WTC11 (cell line): ENCODE measurements at regions not wholly inside any gene's neighbourhood (a gene's known extent, or its start where the extent isn't known, plus 50 kb on each side); places are given as distances from the start of the nearest gene placed in this dataset.
A peak's percentile ranks its signal among the peaks of the same experiment; 100 is the strongest.

Experiments used
- ATAC-seq: fragments of 200-7000 bp; cut with Tn5 transposase; 2 replicates; pipeline ENCODE4 v1.10.0; 2021; ENCODE audit warnings: mild to moderate bottlenecking, moderate library complexity
- CTCF ChIA-PET: fragments of 300-600 bp; sonication (Branson Sonifier 250); formaldehyde crosslinking; loops from one replicate; lab custom pipeline; 2021; ENCODE audit warnings: antibody characterized with exemption; lab: Charles Lee
- POLR2A ChIA-PET: fragments of 350-600 bp; sonication (Branson Sonifier 250); formaldehyde crosslinking; loops from one replicate; lab custom pipeline; 2021; ENCODE audit warnings: antibody characterized with exemption; lab: Charles Lee
- DNase-seq: peaks from one replicate; pipeline ENCODE4 v3.0.0; 2021; ENCODE audit warnings: low spot score
- H3K27ac Mint-ChIP-seq: 2 replicates; pipeline ENCODE4 v1.8.0; 2021; ENCODE audit warnings: mixed read lengths
- H3K27me3 Mint-ChIP-seq: 2 replicates; pipeline ENCODE4 v1.8.0; 2021; ENCODE audit warnings: low read depth, mild to moderate bottlenecking, moderate library complexity, mixed read lengths
- H3K36me3 Mint-ChIP-seq: 2 replicates; pipeline ENCODE4 v1.8.0; 2021; ENCODE audit warnings: mixed read lengths
- H3K4me1 Mint-ChIP-seq: 2 replicates; pipeline ENCODE4 v1.8.0; 2022; ENCODE audit warnings: mixed read lengths
- H3K4me3 Mint-ChIP-seq: 2 replicates; pipeline ENCODE4 v1.8.0; 2021; ENCODE audit warnings: mild to moderate bottlenecking, moderate library complexity, mixed read lengths
- H3K9me3 Mint-ChIP-seq: 2 replicates; pipeline ENCODE4 v1.8.0; 2021; ENCODE audit warnings: mixed read lengths
- FOXP1 ChIP-seq: sonication (generic); formaldehyde crosslinking; IDR thresholded peaks from 2 replicates; pipeline ENCODE4 v1.8.0; 2022; ENCODE audit warnings: missing genetic modification reagents, mild to moderate bottlenecking, moderate library complexity, borderline replicate concordance
- GABPB1 ChIP-seq: sonication (generic); formaldehyde crosslinking; IDR thresholded peaks from 2 replicates; pipeline ENCODE4 v1.8.1; 2023; ENCODE audit warnings: mild to moderate bottlenecking, missing genetic modification reagents
- GRHL2 ChIP-seq: fragments of 250-450 bp; sonication (Bioruptor Pico); IDR thresholded peaks from 2 replicates; pipeline ENCODE4 v1.8.0; 2022; ENCODE audit warnings: mild to moderate bottlenecking, moderate library complexity; ENCODE audit not compliant: insufficient replicate concordance, severe bottlenecking
- GTF2I ChIP-seq: fragments of 250-450 bp; sonication (Bioruptor Pico); conservative IDR thresholded peaks from 2 replicates; pipeline ENCODE4 v1.4.0; 2021; ENCODE audit warnings: mild to moderate bottlenecking
- TP53 ChIP-seq: sonication (generic); formaldehyde crosslinking; IDR thresholded peaks from 2 replicates; pipeline ENCODE4 v1.8.1; 2023; ENCODE audit warnings: mild to moderate bottlenecking, missing genetic modification reagents
- ZNF121 ChIP-seq: sonication (generic); formaldehyde crosslinking; IDR thresholded peaks from 2 replicates; pipeline ENCODE4 v1.8.0; 2023; ENCODE audit warnings: missing genetic modification reagents
- ZNF232 ChIP-seq: sonication (generic); formaldehyde crosslinking; IDR thresholded peaks from 2 replicates; pipeline ENCODE4 v1.8.0; 2022; ENCODE audit warnings: mild to moderate bottlenecking, missing genetic modification reagents
- TF ChIP-seq, protein P1 (sequence below): sonication (generic); formaldehyde crosslinking; conservative IDR thresholded peaks from 2 replicates; pipeline ENCODE4 v1.8.1; 2023; ENCODE audit warnings: mild to moderate bottlenecking, low read depth, missing genetic modification reagents, moderate library complexity
- TF ChIP-seq, protein P2 (sequence below): sonication (generic); formaldehyde crosslinking; IDR thresholded peaks from 2 replicates; pipeline ENCODE4 v1.8.0; 2023; ENCODE audit warnings: missing genetic modification reagents, mild to moderate bottlenecking, borderline replicate concordance
- TF ChIP-seq, protein P3 (sequence below): sonication (generic); formaldehyde crosslinking; IDR thresholded peaks from 2 replicates; pipeline ENCODE4 v1.8.0; 2022; ENCODE audit warnings: mild to moderate bottlenecking, missing genetic modification reagents
- TF ChIP-seq, protein P4 (sequence below): sonication (generic); formaldehyde crosslinking; IDR thresholded peaks from 2 replicates; pipeline ENCODE4 v1.8.1; 2023; ENCODE audit warnings: mild to moderate bottlenecking, missing genetic modification reagents
- TF ChIP-seq, protein P5 (sequence below): sonication (generic); formaldehyde crosslinking; IDR thresholded peaks from 2 replicates; pipeline ENCODE4 v1.8.0; 2022; ENCODE audit warnings: mild to moderate bottlenecking, missing genetic modification reagents
- TF ChIP-seq, protein P6 (sequence below): fragments of 250-450 bp; sonication (Bioruptor Pico); IDR thresholded peaks from 2 replicates; pipeline ENCODE4 v2.1.2; 2022; ENCODE audit warnings: mild to moderate bottlenecking, moderate library complexity
- TF ChIP-seq, protein P7 (sequence below): fragments of 200-600 bp; IDR thresholded peaks from 2 replicates; pipeline ENCODE4 v1.8.0; 2022; ENCODE audit warnings: antibody characterized with exemption

DNA sequence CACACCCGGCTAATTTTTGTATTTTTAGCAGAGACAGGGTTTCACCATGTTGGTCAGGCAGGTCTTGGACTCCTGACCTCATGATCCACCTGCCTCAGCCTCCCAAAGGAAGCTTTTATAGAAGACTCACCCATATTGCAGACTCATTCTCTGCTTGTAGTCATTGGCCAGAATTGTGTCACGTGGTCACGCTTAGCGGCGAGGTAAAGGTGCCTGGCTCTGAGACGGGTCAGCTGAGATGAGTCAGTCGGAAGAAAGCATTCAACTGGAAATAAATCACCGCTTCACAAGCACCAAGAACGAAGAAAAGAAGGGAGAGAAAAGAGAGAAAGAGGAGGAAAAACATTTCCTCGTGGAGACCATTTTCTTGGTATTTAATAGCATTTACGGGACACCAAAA lies 218.8 kb upstream of the NOCT start (continued):
- TF ChIP-seq, protein P1, sequence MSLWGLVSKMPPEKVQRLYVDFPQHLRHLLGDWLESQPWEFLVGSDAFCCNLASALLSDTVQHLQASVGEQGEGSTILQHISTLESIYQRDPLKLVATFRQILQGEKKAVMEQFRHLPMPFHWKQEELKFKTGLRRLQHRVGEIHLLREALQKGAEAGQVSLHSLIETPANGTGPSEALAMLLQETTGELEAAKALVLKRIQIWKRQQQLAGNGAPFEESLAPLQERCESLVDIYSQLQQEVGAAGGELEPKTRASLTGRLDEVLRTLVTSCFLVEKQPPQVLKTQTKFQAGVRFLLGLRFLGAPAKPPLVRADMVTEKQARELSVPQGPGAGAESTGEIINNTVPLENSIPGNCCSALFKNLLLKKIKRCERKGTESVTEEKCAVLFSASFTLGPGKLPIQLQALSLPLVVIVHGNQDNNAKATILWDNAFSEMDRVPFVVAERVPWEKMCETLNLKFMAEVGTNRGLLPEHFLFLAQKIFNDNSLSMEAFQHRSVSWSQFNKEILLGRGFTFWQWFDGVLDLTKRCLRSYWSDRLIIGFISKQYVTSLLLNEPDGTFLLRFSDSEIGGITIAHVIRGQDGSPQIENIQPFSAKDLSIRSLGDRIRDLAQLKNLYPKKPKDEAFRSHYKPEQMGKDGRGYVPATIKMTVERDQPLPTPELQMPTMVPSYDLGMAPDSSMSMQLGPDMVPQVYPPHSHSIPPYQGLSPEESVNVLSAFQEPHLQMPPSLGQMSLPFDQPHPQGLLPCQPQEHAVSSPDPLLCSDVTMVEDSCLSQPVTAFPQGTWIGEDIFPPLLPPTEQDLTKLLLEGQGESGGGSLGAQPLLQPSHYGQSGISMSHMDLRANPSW: no peak
- no peak for TF ChIP-seq TP53 (CRISPR knock-in tag)

DNA sequence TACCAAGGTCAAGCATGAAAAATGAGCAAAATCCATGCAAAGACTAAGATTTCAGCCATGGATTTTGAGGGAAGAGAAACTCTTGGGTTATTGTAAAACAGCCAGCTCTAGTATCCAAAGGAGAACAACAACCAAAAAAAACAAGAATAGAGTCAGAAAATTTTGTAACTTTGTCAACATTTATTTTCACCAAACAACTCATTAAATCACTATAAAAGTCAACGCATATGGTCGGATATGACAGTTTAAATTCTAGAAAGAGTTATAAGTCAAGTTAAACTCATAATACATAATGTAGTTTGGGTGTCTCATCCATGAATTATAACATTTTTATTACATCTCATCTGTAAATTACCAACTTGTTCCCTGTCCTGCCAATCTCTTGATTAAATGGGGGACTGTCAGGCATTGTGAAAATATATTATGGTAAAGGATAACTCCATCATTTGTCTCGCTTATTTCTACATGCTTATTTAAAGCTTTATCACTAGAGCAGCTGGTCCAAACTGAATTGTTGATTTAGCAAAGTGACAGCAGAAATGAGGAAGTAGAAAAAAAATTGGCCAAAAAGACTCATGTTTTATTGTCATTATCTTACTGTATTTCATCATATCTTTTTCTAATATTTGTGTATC lies 224.8 kb upstream of the NOCT start:
- no peaks in the 10 kb centered on the region for H3K27me3 Mint-ChIP-seq
- ChIA-PET POLR2A (no interaction called here), CTCF (interaction anchor here (1.8 kb wide), 1 partner anchor 80 kb away, joined by 6 read pairs; no protein-coding TSS in a partner anchor)
- ATAC-seq: no peak
- DNase-seq: no peak
- TF ChIP-seq, protein P2, sequence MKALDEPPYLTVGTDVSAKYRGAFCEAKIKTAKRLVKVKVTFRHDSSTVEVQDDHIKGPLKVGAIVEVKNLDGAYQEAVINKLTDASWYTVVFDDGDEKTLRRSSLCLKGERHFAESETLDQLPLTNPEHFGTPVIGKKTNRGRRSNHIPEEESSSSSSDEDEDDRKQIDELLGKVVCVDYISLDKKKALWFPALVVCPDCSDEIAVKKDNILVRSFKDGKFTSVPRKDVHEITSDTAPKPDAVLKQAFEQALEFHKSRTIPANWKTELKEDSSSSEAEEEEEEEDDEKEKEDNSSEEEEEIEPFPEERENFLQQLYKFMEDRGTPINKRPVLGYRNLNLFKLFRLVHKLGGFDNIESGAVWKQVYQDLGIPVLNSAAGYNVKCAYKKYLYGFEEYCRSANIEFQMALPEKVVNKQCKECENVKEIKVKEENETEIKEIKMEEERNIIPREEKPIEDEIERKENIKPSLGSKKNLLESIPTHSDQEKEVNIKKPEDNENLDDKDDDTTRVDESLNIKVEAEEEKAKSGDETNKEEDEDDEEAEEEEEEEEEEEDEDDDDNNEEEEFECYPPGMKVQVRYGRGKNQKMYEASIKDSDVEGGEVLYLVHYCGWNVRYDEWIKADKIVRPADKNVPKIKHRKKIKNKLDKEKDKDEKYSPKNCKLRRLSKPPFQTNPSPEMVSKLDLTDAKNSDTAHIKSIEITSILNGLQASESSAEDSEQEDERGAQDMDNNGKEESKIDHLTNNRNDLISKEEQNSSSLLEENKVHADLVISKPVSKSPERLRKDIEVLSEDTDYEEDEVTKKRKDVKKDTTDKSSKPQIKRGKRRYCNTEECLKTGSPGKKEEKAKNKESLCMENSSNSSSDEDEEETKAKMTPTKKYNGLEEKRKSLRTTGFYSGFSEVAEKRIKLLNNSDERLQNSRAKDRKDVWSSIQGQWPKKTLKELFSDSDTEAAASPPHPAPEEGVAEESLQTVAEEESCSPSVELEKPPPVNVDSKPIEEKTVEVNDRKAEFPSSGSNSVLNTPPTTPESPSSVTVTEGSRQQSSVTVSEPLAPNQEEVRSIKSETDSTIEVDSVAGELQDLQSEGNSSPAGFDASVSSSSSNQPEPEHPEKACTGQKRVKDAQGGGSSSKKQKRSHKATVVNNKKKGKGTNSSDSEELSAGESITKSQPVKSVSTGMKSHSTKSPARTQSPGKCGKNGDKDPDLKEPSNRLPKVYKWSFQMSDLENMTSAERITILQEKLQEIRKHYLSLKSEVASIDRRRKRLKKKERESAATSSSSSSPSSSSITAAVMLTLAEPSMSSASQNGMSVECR (CRISPR knock-in tag): no peak
- TF ChIP-seq, protein P3, sequence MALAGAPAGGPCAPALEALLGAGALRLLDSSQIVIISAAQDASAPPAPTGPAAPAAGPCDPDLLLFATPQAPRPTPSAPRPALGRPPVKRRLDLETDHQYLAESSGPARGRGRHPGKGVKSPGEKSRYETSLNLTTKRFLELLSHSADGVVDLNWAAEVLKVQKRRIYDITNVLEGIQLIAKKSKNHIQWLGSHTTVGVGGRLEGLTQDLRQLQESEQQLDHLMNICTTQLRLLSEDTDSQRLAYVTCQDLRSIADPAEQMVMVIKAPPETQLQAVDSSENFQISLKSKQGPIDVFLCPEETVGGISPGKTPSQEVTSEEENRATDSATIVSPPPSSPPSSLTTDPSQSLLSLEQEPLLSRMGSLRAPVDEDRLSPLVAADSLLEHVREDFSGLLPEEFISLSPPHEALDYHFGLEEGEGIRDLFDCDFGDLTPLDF: no peak
- TF ChIP-seq FOXP1 (CRISPR knock-in tag): no peak
- TF ChIP-seq, protein P4, sequence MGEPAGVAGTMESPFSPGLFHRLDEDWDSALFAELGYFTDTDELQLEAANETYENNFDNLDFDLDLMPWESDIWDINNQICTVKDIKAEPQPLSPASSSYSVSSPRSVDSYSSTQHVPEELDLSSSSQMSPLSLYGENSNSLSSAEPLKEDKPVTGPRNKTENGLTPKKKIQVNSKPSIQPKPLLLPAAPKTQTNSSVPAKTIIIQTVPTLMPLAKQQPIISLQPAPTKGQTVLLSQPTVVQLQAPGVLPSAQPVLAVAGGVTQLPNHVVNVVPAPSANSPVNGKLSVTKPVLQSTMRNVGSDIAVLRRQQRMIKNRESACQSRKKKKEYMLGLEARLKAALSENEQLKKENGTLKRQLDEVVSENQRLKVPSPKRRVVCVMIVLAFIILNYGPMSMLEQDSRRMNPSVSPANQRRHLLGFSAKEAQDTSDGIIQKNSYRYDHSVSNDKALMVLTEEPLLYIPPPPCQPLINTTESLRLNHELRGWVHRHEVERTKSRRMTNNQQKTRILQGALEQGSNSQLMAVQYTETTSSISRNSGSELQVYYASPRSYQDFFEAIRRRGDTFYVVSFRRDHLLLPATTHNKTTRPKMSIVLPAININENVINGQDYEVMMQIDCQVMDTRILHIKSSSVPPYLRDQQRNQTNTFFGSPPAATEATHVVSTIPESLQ (CRISPR knock-in tag): no peak
- H3K4me3 Mint-ChIP-seq: no peak overlapping the region
- no peak overlapping the region for H3K27ac Mint-ChIP-seq
- H3K9me3 Mint-ChIP-seq: peaks cover 3% of the 10 kb centered on the region; the same call in 1 of the 2 replicates
- peaks cover 11% of the 10 kb centered on the region for H3K4me1 Mint-ChIP-seq
- no peaks in the 10 kb centered on the region for H3K36me3 Mint-ChIP-seq

DNA sequence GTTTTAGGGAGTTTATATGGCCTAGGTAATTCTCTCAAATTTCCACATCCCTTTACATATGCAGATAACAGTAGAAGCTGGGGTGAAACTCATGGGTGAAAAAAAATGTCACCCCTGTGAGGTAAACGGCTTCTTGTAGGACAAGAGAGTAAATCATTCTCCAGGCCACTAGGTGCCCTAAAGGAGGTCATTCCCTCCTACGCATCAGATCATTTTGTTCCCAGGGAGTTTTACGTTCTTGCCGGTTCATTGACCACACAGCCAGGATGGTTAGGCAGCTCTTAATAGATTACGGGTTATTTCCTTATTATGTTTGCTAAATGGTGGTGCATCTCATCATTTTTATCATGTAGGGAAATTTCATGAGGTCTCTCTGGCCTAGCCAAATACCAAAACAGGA lies 225.8 kb upstream of the NOCT start:
- no peak for DNase-seq
- Mint-ChIP-seq H3K9me3 (peaks cover 3% of the 10 kb centered on the region; the same call in 1 of the 2 replicates), H3K4me1 (peaks cover 11% of the 10 kb centered on the region), H3K4me3 (no peak overlapping the region), H3K27ac (no peak overlapping the region), H3K27me3 (no peaks in the 10 kb centered on the region), H3K36me3 (no peaks in the 10 kb centered on the region)
- CTCF ChIA-PET: interaction anchor here (1.8 kb wide), 1 partner anchor 81 kb away, joined by 6 read pairs; no protein-coding TSS in a partner anchor
- POLR2A ChIA-PET: no interaction called here
- ATAC-seq: peak; percentile 52; the same call in 1 of the 2 replicates
- no peak for TF ChIP-seq ZNF121 (CRISPR knock-in tag)
- TF ChIP-seq, protein P4 (CRISPR knock-in tag): no peak
- TF ChIP-seq, protein P5, sequence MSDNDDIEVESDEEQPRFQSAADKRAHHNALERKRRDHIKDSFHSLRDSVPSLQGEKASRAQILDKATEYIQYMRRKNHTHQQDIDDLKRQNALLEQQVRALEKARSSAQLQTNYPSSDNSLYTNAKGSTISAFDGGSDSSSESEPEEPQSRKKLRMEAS (CRISPR knock-in tag): no peak
- TF ChIP-seq, protein P6, sequence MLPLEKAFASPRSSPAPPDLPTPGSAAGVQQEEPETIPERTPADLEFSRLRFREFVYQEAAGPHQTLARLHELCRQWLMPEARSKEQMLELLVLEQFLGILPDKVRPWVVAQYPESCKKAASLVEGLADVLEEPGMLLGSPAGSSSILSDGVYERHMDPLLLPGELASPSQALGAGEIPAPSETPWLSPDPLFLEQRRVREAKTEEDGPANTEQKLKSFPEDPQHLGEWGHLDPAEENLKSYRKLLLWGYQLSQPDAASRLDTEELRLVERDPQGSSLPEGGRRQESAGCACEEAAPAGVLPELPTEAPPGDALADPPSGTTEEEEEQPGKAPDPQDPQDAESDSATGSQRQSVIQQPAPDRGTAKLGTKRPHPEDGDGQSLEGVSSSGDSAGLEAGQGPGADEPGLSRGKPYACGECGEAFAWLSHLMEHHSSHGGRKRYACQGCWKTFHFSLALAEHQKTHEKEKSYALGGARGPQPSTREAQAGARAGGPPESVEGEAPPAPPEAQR: no peak
- no peak for TF ChIP-seq GABPB1 (CRISPR knock-in tag)
- no peak for TF ChIP-seq ZNF232
- TF ChIP-seq GRHL2 (CRISPR knock-in tag): no peak
- no peak for TF ChIP-seq GTF2I (CRISPR knock-in tag)
- TF ChIP-seq, protein P7, sequence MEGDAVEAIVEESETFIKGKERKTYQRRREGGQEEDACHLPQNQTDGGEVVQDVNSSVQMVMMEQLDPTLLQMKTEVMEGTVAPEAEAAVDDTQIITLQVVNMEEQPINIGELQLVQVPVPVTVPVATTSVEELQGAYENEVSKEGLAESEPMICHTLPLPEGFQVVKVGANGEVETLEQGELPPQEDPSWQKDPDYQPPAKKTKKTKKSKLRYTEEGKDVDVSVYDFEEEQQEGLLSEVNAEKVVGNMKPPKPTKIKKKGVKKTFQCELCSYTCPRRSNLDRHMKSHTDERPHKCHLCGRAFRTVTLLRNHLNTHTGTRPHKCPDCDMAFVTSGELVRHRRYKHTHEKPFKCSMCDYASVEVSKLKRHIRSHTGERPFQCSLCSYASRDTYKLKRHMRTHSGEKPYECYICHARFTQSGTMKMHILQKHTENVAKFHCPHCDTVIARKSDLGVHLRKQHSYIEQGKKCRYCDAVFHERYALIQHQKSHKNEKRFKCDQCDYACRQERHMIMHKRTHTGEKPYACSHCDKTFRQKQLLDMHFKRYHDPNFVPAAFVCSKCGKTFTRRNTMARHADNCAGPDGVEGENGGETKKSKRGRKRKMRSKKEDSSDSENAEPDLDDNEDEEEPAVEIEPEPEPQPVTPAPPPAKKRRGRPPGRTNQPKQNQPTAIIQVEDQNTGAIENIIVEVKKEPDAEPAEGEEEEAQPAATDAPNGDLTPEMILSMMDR: no peak
